ENCODE measurements at regions not wholly inside any gene's neighbourhood (a gene's known extent, or its start where the extent isn't known, plus 50 kb on each side); places are given as distances from the start of the nearest gene placed in this dataset.

DNA sequence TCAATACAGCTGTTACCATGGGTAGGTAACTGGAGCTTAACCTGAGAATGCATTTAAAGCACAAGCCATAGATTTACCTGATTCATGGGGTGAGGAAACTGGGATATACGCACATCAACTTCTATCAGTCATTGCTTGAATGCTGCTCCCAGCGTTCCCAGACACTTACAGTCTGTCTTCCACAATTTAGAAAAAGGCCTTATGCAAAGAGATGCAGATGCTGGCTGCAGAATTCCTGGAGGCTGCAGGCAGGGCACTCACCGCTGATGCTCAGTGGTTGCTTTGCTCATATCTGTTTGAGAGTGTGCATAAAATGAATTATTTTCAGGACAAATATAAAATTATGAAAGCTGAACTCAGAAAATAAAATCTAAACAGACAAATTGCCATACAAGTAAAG, 950.7 kb upstream of the PIK3C3 start:
- Histone ChIP-seq H3K36me3 (ENCODE audit: control insufficient read depth in 4 of 4, insufficient read depth in 3 of 4, low read depth in 1 of 4, low read length in 3 of 4) (no peaks in the 10 kb centered on the region), H3K27me3 (ENCODE audit: control insufficient read depth in 4 of 4, insufficient read depth in 4 of 4, low read length in 3 of 4) (no peaks in the 10 kb centered on the region), H3K9ac (ENCODE audit: low read depth in 1 of 2, low read length in 2 of 2) (no peak overlapping the region), H3K4me1 (ENCODE audit: control insufficient read depth in 4 of 4, insufficient read depth in 4 of 4, low read length in 3 of 4) (no peaks in the 10 kb centered on the region), H3K27ac (ENCODE audit: low read depth in 1 of 2, low read length in 2 of 2) (no peak overlapping the region), H3K9me3 (ENCODE audit: control insufficient read depth in 4 of 4, low read length in 3 of 4) (no peaks in the 10 kb centered on the region), H3K4me3 (ENCODE audit: low read depth in 1 of 3, low read length in 3 of 3) (no peak overlapping the region)
- no peak for DNase-seq (ENCODE audit: low spot score)
- no peak for TF ChIP-seq FOXA1 (IDR thresholded peaks at IDR 0.05)
- no peak for TF ChIP-seq NR2F2 (IDR thresholded peaks at IDR 0.05)
- TF ChIP-seq FOXA2 (IDR thresholded peaks at IDR 0.05) = no peak
- no peak for TF ChIP-seq SP1 (IDR thresholded peaks at IDR 0.05)
- TF ChIP-seq TAF1 (conservative IDR thresholded peaks at IDR 0.05) = no peak
- no peak for TF ChIP-seq ATF3 (IDR thresholded peaks at IDR 0.05)
- 64% methylated on average over 3 of the region's 3 CpGs for WGBS

DNA sequence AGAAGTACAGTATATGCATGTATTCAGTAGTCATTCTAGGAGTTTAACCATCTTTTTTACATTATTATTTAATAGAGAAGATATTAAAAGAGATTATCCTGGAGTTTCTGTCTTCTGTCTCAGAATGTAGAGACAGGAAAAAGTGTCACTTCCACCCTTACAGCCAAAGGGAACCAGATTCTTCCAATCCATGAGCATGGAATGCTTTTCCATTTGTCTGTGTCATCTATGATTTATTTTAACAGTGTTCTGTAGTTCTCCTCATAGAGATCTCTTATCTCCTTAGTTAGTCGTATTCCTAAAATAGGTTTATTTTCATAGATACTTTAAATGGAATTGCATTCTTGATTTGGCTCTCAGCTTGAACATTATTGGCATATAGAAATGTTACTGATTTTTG, 959.5 kb upstream of the PIK3C3 start:
- no peak overlapping the region for H3K4me3 ChIP-seq (ENCODE audit: low read depth in 1 of 3, low read length in 3 of 3)
- H3K27me3 ChIP-seq (ENCODE audit: control insufficient read depth in 4 of 4, insufficient read depth in 4 of 4, low read length in 3 of 4) = no peaks in the 10 kb centered on the region
- WGBS = 79% methylated on average over 1 of the region's 1 CpG
- no peak overlapping the region for H3K9ac ChIP-seq (ENCODE audit: low read depth in 1 of 2, low read length in 2 of 2)
- H3K9me3 ChIP-seq (ENCODE audit: control insufficient read depth in 4 of 4, low read length in 3 of 4) = no peaks in the 10 kb centered on the region
- TF ChIP-seq HNF4G (IDR thresholded peaks at IDR 0.05) = no peak
- TF ChIP-seq FOXA1 (IDR thresholded peaks at IDR 0.05) = no peak
- no peak for TF ChIP-seq TAF1 (conservative IDR thresholded peaks at IDR 0.05)
- TF ChIP-seq ATF3 (IDR thresholded peaks at IDR 0.05) = no peak
- no peak for TF ChIP-seq YY1 (IDR thresholded peaks at IDR 0.05)
- no peak for TF ChIP-seq EGR1 (IDR thresholded peaks at IDR 0.05; ENCODE audit: low read depth in 2 of 2)
- TF ChIP-seq RXRA (IDR thresholded peaks at IDR 0.05) = no peak
- TF ChIP-seq, protein P1, sequence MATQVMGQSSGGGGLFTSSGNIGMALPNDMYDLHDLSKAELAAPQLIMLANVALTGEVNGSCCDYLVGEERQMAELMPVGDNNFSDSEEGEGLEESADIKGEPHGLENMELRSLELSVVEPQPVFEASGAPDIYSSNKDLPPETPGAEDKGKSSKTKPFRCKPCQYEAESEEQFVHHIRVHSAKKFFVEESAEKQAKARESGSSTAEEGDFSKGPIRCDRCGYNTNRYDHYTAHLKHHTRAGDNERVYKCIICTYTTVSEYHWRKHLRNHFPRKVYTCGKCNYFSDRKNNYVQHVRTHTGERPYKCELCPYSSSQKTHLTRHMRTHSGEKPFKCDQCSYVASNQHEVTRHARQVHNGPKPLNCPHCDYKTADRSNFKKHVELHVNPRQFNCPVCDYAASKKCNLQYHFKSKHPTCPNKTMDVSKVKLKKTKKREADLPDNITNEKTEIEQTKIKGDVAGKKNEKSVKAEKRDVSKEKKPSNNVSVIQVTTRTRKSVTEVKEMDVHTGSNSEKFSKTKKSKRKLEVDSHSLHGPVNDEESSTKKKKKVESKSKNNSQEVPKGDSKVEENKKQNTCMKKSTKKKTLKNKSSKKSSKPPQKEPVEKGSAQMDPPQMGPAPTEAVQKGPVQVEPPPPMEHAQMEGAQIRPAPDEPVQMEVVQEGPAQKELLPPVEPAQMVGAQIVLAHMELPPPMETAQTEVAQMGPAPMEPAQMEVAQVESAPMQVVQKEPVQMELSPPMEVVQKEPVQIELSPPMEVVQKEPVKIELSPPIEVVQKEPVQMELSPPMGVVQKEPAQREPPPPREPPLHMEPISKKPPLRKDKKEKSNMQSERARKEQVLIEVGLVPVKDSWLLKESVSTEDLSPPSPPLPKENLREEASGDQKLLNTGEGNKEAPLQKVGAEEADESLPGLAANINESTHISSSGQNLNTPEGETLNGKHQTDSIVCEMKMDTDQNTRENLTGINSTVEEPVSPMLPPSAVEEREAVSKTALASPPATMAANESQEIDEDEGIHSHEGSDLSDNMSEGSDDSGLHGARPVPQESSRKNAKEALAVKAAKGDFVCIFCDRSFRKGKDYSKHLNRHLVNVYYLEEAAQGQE (IDR thresholded peaks at IDR 0.05) = no peak
- TF ChIP-seq CTCF (IDR thresholded peaks at IDR 0.05; ENCODE audit: low read depth, low read length, missing input control) = no peak
- TF ChIP-seq RAD21 (IDR thresholded peaks at IDR 0.05) = no peak
- TF ChIP-seq, protein P2, sequence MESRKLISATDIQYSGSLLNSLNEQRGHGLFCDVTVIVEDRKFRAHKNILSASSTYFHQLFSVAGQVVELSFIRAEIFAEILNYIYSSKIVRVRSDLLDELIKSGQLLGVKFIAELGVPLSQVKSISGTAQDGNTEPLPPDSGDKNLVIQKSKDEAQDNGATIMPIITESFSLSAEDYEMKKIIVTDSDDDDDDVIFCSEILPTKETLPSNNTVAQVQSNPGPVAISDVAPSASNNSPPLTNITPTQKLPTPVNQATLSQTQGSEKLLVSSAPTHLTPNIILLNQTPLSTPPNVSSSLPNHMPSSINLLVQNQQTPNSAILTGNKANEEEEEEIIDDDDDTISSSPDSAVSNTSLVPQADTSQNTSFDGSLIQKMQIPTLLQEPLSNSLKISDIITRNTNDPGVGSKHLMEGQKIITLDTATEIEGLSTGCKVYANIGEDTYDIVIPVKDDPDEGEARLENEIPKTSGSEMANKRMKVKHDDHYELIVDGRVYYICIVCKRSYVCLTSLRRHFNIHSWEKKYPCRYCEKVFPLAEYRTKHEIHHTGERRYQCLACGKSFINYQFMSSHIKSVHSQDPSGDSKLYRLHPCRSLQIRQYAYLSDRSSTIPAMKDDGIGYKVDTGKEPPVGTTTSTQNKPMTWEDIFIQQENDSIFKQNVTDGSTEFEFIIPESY (IDR thresholded peaks at IDR 0.05) = no peak
- no peak for TF ChIP-seq SP1 (IDR thresholded peaks at IDR 0.05)
- no peak for TF ChIP-seq GABPA (IDR thresholded peaks at IDR 0.05 in 1 of 2, conservative IDR thresholded peaks at IDR 0.05 in 1 of 2)
- no peak for TF ChIP-seq HNF4A (conservative IDR thresholded peaks at IDR 0.05)
- TF ChIP-seq JUND (IDR thresholded peaks at IDR 0.05) = no peak
- TF ChIP-seq NR2F2 (IDR thresholded peaks at IDR 0.05) = no peak
- TF ChIP-seq FOXA2 (IDR thresholded peaks at IDR 0.05) = no peak
- no peak overlapping the region for H3K27ac ChIP-seq (ENCODE audit: low read depth in 1 of 2, low read length in 2 of 2)
- no peaks in the 10 kb centered on the region for H3K4me1 ChIP-seq (ENCODE audit: control insufficient read depth in 4 of 4, insufficient read depth in 4 of 4, low read length in 3 of 4)
- no peak for DNase-seq (ENCODE audit: low spot score)
- no peaks in the 10 kb centered on the region for H3K36me3 ChIP-seq (ENCODE audit: control insufficient read depth in 4 of 4, insufficient read depth in 3 of 4, low read depth in 1 of 4, low read length in 3 of 4)

Measured in liver (tissue), 8 donors.